Karpas-422 (cell line): ENCODE measurements at regions not wholly inside any gene's neighbourhood (a gene's known extent, or its start where the extent isn't known, plus 50 kb on each side); places are given as distances from the start of the nearest gene placed in this dataset. TPM values are rescaled to one million over a fixed set of nuclear protein-coding genes. Genes with fewer than 3 reads are reported as not detected.

ENCODE experiments used
- DNase-seq: peaks from one replicate; pipeline ENCODE4 v3.0.0-alpha.2; 2015
- H2AFZ ChIP-seq: fragments of 200-600 bp; sonication (generic); 2 replicates; pipeline ENCODE4 v1.6.1; 2014; ENCODE audit warnings: antibody characterized with exemption, low read length, mixed read lengths
- H3K27ac ChIP-seq: fragments of 200-600 bp; sonication (generic); 2 replicates; pipeline ENCODE4 v1.5.1; 2014; ENCODE audit warnings: mild to moderate bottlenecking, low read length, moderate library complexity
- H3K27me3 ChIP-seq: fragments of 200-600 bp; sonication (generic); 2 replicates; pipeline ENCODE4 v1.6.1; 2014; ENCODE audit warnings: low read length, mixed read lengths
- H3K36me3 ChIP-seq: fragments of 200-600 bp; sonication (generic); 2 replicates; pipeline ENCODE4 v1.6.1; 2014; ENCODE audit warnings: low read length, mixed read lengths; ENCODE audit not compliant: insufficient read depth
- H3K4me1 ChIP-seq: fragments of 200-600 bp; sonication (generic); 2 replicates; pipeline ENCODE4 v1.6.1; 2014; ENCODE audit warnings: mild to moderate bottlenecking, low read length, mixed read lengths
- H3K4me2 ChIP-seq: fragments of 200-600 bp; sonication (generic); 2 replicates; pipeline ENCODE4 v1.6.1; 2014; ENCODE audit warnings: low read length, low read depth, mild to moderate bottlenecking; ENCODE audit not compliant: poor library complexity, severe bottlenecking
- H3K4me3 ChIP-seq: fragments of 200-600 bp; sonication (generic); 2 replicates; pipeline ENCODE4 v1.5.1; 2014; ENCODE audit warnings: mild to moderate bottlenecking, antibody characterized with exemption, low read length, mixed read lengths
- H3K79me2 ChIP-seq: fragments of 200-600 bp; sonication (generic); 2 replicates; pipeline ENCODE4 v1.6.1; 2014; ENCODE audit warnings: mild to moderate bottlenecking, low read length, mixed read lengths
- H3K9ac ChIP-seq: fragments of 200-600 bp; sonication (generic); 2 replicates; pipeline ENCODE4 v1.6.0; 2014; ENCODE audit warnings: low read length
- H3K9me2 ChIP-seq: fragments of 200-600 bp; sonication (generic), shearing (Covaris generic); replicated peaks from 2 replicates; pipeline ENCODE4 v1.6.0; 2014; ENCODE audit warnings: mild to moderate bottlenecking, low read length, moderate library complexity; ENCODE audit not compliant: insufficient read depth
- H3K9me3 ChIP-seq: fragments of 300-700, 200-600 bp; sonication (generic); 2 replicates; pipeline ENCODE4 v1.6.1; 2014; ENCODE audit warnings: low read length, mixed read lengths
- H4K20me1 ChIP-seq: fragments of 200-600 bp; sonication (generic); 2 replicates; pipeline ENCODE4 v1.6.1; 2014; ENCODE audit warnings: mild to moderate bottlenecking, antibody characterized with exemption, low read length, low read depth; ENCODE audit not compliant: insufficient read depth
- small RNA-seq: library from RNA; depleted of rRNA; stranded (forward); fragments of <200 nt; gene quantifications from one replicate; pipeline ENCODE3, GENCODE V24; 2014

DNA sequence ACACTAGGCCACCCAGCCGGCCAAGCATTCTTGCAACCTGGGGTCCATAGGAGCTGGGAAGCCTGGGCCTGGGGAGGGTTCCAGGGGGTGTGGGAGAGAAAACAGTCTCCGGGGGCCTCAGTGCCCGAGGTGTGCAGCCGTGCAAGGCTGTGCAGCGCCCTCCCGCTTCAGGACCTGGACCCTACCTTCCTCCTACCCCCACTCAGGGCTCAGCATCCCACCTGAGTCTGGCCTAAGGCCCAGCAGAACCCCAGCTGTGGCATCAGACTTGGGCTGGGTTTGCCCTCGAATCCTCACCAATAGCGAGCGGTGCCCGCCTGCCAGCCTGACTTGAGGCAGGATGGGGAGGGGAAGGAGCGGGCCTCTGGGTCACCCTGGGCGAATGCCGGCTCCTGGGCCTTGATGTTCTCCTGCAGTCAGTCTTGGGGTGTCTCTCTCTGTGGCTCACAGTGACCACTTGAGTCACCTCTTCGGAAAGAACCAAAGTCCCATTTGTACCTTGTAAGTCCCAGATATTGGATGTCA lies 53.6 kb upstream of the PPARA start:
- peaks cover 12% of the 10 kb centered on the region for H3K79me2 ChIP-seq
- no peak overlapping the region for H2AFZ ChIP-seq
- H3K9ac ChIP-seq: no peak overlapping the region
- no peak overlapping the region for H3K4me3 ChIP-seq
- no peaks in the 10 kb centered on the region for H3K36me3 ChIP-seq
- no peak for DNase-seq
- H3K9me3 ChIP-seq: no peaks in the 10 kb centered on the region
- no peaks in the 10 kb centered on the region for H3K9me2 ChIP-seq
- H3K4me1 ChIP-seq: no peaks in the 10 kb centered on the region
- H3K27ac ChIP-seq: no peak overlapping the region
- no peak overlapping the region for H3K4me2 ChIP-seq
- no peaks in the 10 kb centered on the region for H3K27me3 ChIP-seq
- no peaks in the 10 kb centered on the region; the same call in 1 of the 2 replicates for H4K20me1 ChIP-seq

GRCh38 chr22:46097268-46097900 lies 52.9 kb upstream of the PPARA start:
- no peaks in the 10 kb centered on the region for H3K4me1 ChIP-seq
- H3K9me2 ChIP-seq: no peaks in the 10 kb centered on the region
- H3K27ac ChIP-seq: no peak overlapping the region
- no peaks in the 10 kb centered on the region for H3K9me3 ChIP-seq
- peaks cover 9% of the 10 kb centered on the region; the same call in 1 of the 2 replicates for H3K79me2 ChIP-seq
- H3K9ac ChIP-seq: no peak overlapping the region
- no peaks in the 10 kb centered on the region for H3K27me3 ChIP-seq
- no peak for DNase-seq
- H2AFZ ChIP-seq: no peak overlapping the region
- no peaks in the 10 kb centered on the region for H3K36me3 ChIP-seq
- H3K4me2 ChIP-seq: no peak overlapping the region
- H3K4me3 ChIP-seq: no peak overlapping the region
- no peaks in the 10 kb centered on the region; the same call in 1 of the 2 replicates for H4K20me1 ChIP-seq

GRCh38 chr22:46098525-46099475 lies 51.5 kb upstream of the PPARA start:
- Histone ChIP-seq H3K9me3 (no peaks in the 10 kb centered on the region), H3K4me3 (no peak overlapping the region), H3K9me2 (no peaks in the 10 kb centered on the region), H4K20me1 (no peaks in the 10 kb centered on the region; the same call in 1 of the 2 replicates), H3K9ac (no peak overlapping the region), H2AFZ (no peak overlapping the region), H3K27me3 (no peaks in the 10 kb centered on the region), H3K4me2 (no peak overlapping the region), H3K27ac (no peak overlapping the region), H3K4me1 (no peaks in the 10 kb centered on the region), H3K36me3 (no peaks in the 10 kb centered on the region), H3K79me2 (0 out of 2 replicates have a peak, but pooled peaks cover 4% of the 10 kb centered on the region)
- DNase-seq: no peak

GRCh38 chr22:46099740-46100139 lies 50.6 kb upstream of the PPARA start:
- Histone ChIP-seq H3K9ac (no peak overlapping the region), H4K20me1 (no peaks in the 10 kb centered on the region; the same call in 1 of the 2 replicates), H2AFZ (no peak overlapping the region), H3K36me3 (no peaks in the 10 kb centered on the region), H3K27ac (no peak overlapping the region), H3K4me3 (no peak overlapping the region), H3K4me1 (no peaks in the 10 kb centered on the region), H3K9me3 (no peaks in the 10 kb centered on the region), H3K79me2 (no peaks in the 10 kb centered on the region), H3K27me3 (no peaks in the 10 kb centered on the region), H3K4me2 (no peak overlapping the region), H3K9me2 (no peaks in the 10 kb centered on the region)
- DNase-seq: no peak

DNA sequence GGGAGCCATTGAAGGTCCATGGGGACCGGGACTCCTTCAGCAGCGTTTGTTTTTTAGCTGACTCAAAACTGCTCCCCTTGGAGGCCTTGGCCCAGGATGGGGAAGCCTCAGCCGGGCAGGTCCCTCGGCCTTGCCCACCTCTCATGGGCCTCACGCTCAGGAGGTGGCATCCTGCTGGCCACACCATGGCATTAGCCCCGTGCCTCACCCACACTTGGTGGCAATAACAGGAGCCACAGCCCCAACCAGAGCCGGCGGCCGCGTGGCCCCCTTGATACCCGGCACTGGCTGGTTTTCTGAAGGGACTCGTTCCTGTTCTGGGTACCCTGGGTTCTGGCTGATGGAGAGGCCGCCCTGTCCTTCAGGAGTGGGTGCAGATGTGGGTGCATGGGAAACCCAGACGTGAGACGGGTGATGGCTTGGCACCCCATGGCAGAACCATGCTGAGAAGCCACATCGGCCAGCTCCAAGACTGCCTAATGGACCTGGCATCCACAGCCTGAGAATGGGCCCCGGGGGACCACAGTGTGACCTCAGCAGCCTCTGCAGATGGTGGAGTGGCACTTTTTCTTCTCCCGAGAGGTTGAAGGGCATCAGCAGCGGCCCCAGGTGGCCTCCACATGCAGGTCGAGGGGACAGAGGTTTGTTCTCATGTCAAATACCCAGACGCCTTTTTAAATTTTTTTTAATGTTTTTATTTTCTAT lies 49.8 kb upstream of the PPARA start:
- Histone ChIP-seq H3K9me3 (no peaks in the 10 kb centered on the region), H4K20me1 (no peaks in the 10 kb centered on the region; the same call in 1 of the 2 replicates), H2AFZ (no peak overlapping the region), H3K4me2 (no peak overlapping the region), H3K9me2 (no peaks in the 10 kb centered on the region), H3K27ac (no peak overlapping the region), H3K4me3 (no peak overlapping the region), H3K4me1 (no peaks in the 10 kb centered on the region), H3K27me3 (no peaks in the 10 kb centered on the region), H3K79me2 (no peaks in the 10 kb centered on the region), H3K36me3 (no peaks in the 10 kb centered on the region), H3K9ac (no peak overlapping the region)
- no peak for DNase-seq

Small RNA genes in the stretch of these regions (small RNA-seq; reads per million reads assigned to genes)
- not detected for gene MIR3619
